Stimulated activated CD8-positive, alpha-beta memory T cell treated with anti-CD3 and anti-CD28 coated beads, Interleukin-15, amount 100 ng/mL, for 24 hours (primary cell): ENCODE measurements at regions not wholly inside any gene's neighbourhood (a gene's known extent, or its start where the extent isn't known, plus 50 kb on each side); places are given as distances from the start of the nearest gene placed in this dataset.

ENCODE experiments used
- DNase-seq: peaks from one replicate; pipeline ENCODE4 v3.0.0-alpha.2; 2020; ENCODE audit warnings: low read depth

GRCh38 chr4:110675426-110675825, 52.5 kb upstream of the PITX2 start:
- no peak for DNase-seq

- DNase-seq, result no peak
Observed at GRCh38 chr4:110676241-110676640, 53.4 kb upstream of the PITX2 start.

- DNase-seq, result no peak
Observed at GRCh38 chr4:110678517-110679227, 55.8 kb upstream of the PITX2 start.

GRCh38 chr4:110680265-110680664, 57.4 kb upstream of the PITX2 start:
- DNase-seq, result no peak

GRCh38 chr4:110681381-110681780, 58.5 kb upstream of the PITX2 start:
- DNase-seq, result no peak

- DNase-seq, result no peak
Observed at GRCh38 chr4:110682311-110682710, 59.4 kb upstream of the PITX2 start.

- DNase-seq, result no peak
Observed at GRCh38 chr4:110683601-110684000, 60.7 kb upstream of the PITX2 start.

- DNase-seq, result no peak
Observed at GRCh38 chr4:110702326-110702725, 79.4 kb upstream of the PITX2 start.

- DNase-seq, result no peak
Observed at GRCh38 chr4:110704748-110705439, 82.0 kb upstream of the PITX2 start.

- no peak for DNase-seq
Observed at GRCh38 chr4:110705440-110705782, 82.5 kb upstream of the PITX2 start.

GRCh38 chr4:110710070-110710469, 87.2 kb upstream of the PITX2 start:
- DNase-seq, result no peak

- DNase-seq, result no peak
Observed at GRCh38 chr4:110712486-110712885, 89.6 kb upstream of the PITX2 start.

GRCh38 chr4:110730318-110730717, 107.4 kb upstream of the PITX2 start:
- no peak for DNase-seq

- DNase-seq, result no peak
Observed at GRCh38 chr4:110733901-110734300, 111.0 kb upstream of the PITX2 start.

- DNase-seq, result no peak
Observed at GRCh38 chr4:110735686-110736085, 112.8 kb upstream of the PITX2 start.

- DNase-seq, result no peak
Observed at GRCh38 chr4:110737931-110738330, 115.1 kb upstream of the PITX2 start.

- no peak for DNase-seq
Observed at GRCh38 chr4:110742143-110742542, 119.3 kb upstream of the PITX2 start.

- DNase-seq, result no peak
Observed at GRCh38 chr4:110748071-110748470, 125.2 kb upstream of the PITX2 start.

GRCh38 chr4:110751183-110751582, 128.3 kb upstream of the PITX2 start:
- DNase-seq, result no peak

GRCh38 chr4:110751986-110752385, 129.1 kb upstream of the PITX2 start:
- no peak for DNase-seq

- DNase-seq, result no peak
Observed at GRCh38 chr4:110753466-110753865, 130.6 kb upstream of the PITX2 start.

GRCh38 chr4:110754716-110755115, 131.8 kb upstream of the PITX2 start:
- DNase-seq, result no peak

GRCh38 chr4:110769578-110769977, 146.7 kb upstream of the PITX2 start:
- no peak for DNase-seq

GRCh38 chr4:110770353-110770752, 147.5 kb upstream of the PITX2 start:
- DNase-seq, result no peak
